ENCODE measurements at regions not wholly inside any gene's neighbourhood (a gene's known extent, or its start where the extent isn't known, plus 50 kb on each side); places are given as distances from the start of the nearest gene placed in this dataset.
A peak's percentile ranks its signal among the peaks of the same experiment; 100 is the strongest.
"Not testable (repeated sequence)": the region's sequence is repeated elsewhere in the genome, so short reads cannot be mapped to it uniquely, and the experiment has no call there.

DNA sequence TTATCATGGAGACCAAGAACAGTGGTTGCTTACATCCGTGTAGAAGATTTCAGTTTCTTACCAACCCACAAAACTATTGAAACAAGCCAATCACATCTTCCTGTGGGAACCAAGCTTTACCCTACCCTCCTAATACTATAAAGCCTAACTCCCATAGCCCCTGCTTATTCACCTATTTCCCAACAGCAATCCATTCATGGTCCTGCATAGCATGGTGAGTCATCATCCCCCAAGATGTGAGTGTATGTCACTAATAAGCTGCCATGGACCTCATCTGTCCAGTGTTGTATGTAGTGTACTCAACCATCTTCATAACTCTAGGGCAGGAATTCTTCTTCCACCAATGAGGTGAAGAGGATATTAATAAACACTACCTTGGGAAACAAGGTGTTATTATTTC lies 1620.4 kb upstream of the FLRT2 start:
- Histone ChIP-seq H3K36me3 (ENCODE audit: control insufficient read depth, insufficient read depth, low read length) (no peaks in the 10 kb centered on the region), H3K4me3 (ENCODE audit: low read depth, low read length) (no peak overlapping the region), H3K27me3 (ENCODE audit: control insufficient read depth, insufficient read depth, low read length) (no peaks in the 10 kb centered on the region)
- peak; percentile 7 for DNase-seq (ENCODE audit: low read depth)
- TF ChIP-seq, protein P1, sequence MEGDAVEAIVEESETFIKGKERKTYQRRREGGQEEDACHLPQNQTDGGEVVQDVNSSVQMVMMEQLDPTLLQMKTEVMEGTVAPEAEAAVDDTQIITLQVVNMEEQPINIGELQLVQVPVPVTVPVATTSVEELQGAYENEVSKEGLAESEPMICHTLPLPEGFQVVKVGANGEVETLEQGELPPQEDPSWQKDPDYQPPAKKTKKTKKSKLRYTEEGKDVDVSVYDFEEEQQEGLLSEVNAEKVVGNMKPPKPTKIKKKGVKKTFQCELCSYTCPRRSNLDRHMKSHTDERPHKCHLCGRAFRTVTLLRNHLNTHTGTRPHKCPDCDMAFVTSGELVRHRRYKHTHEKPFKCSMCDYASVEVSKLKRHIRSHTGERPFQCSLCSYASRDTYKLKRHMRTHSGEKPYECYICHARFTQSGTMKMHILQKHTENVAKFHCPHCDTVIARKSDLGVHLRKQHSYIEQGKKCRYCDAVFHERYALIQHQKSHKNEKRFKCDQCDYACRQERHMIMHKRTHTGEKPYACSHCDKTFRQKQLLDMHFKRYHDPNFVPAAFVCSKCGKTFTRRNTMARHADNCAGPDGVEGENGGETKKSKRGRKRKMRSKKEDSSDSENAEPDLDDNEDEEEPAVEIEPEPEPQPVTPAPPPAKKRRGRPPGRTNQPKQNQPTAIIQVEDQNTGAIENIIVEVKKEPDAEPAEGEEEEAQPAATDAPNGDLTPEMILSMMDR (IDR thresholded peaks at IDR 0.05; ENCODE audit: insufficient read depth, low read length, severe bottlenecking) = no peak
- FAIRE-seq = no peak

DNA sequence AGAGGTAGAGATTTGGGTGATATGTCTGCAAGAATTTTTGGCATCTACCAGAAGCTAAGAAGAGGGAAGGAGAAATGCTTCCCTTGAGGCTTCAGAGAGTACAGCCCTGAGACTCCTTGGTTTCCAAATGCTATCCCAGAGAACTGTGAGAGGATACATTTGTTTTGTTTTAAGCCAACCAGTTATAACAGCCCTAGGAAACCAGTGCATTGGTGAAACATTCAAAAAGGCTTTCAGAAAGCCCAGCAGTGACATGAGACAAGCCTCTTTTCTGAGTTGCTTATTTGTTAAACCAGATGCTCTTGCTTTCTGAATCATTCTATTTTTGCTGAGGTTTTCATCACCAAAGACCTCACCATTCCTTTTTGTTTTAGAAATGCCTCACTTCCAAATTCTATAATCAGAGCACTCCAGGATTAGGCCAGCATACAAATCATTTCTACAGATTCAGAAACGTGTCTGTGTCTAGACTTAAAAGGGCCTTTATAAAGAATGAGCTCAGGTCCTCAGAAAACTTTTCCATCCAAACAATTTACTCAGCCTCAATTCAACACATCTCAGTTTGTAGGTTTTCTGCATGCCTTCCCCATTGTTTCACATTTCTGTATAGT lies 1617.8 kb upstream of the FLRT2 start:
- Histone ChIP-seq H3K36me3 (ENCODE audit: control insufficient read depth, insufficient read depth, low read length) (no peaks in the 10 kb centered on the region), H3K27me3 (ENCODE audit: control insufficient read depth, insufficient read depth, low read length) (no peaks in the 10 kb centered on the region), H3K4me3 (ENCODE audit: low read depth, low read length) (no peak overlapping the region)
- FAIRE-seq = no peak
- DNase-seq (ENCODE audit: low read depth) = no peak
- TF ChIP-seq, protein P1 (IDR thresholded peaks at IDR 0.05; ENCODE audit: insufficient read depth, low read length, severe bottlenecking) = no peak

DNA sequence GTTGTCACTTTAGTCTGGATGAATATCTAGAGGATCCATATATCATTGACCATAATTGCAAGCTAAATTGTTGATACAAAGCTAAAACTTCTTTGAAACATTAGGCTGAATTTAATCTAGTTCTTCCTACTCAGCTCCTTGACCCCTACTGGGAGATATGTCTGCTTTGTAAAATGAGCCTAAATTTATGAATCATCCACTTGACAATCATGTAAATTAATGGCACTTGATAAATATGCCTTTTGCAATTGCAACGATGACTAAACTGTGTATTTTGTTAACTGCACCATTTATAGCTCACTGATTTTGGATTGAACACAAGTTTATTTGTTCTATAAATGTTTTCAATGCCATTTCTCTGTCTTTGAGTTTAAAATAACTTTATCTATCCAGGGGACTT lies 1616.5 kb upstream of the FLRT2 start:
- TF ChIP-seq, protein P1 (IDR thresholded peaks at IDR 0.05; ENCODE audit: insufficient read depth, low read length, severe bottlenecking) = no peak
- DNase-seq (ENCODE audit: low read depth) = no peak
- Histone ChIP-seq H3K4me3 (ENCODE audit: low read depth, low read length) (no peak overlapping the region), H3K36me3 (ENCODE audit: control insufficient read depth, insufficient read depth, low read length) (no peaks in the 10 kb centered on the region), H3K27me3 (ENCODE audit: control insufficient read depth, insufficient read depth, low read length) (no peaks in the 10 kb centered on the region)
- FAIRE-seq = no peak

DNA sequence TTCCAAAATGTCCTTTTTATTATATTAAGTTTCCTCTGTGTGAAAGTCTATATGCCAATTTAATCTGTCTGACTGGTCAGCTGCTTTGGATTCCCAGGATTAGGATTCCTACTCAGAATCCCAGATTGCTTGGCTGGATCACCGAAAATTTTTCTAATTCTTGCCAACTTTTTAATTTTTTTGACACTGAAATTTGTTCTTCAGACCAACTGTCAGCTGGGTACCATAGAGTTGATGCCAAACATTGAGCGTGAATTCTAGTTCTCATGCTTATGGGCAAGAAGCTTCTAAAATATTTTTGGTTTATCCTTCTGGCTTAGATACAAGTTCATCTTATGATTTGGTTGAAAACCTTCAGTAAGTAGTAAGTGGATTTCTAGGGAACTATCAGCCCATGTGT lies 1611.4 kb upstream of the FLRT2 start:
- no peak for DNase-seq (ENCODE audit: low read depth)
- H3K36me3 ChIP-seq (ENCODE audit: control insufficient read depth, insufficient read depth, low read length) = no peaks in the 10 kb centered on the region
- TF ChIP-seq, protein P1 (IDR thresholded peaks at IDR 0.05; ENCODE audit: insufficient read depth, low read length, severe bottlenecking) = no peak
- no peak for FAIRE-seq
- no peaks in the 10 kb centered on the region for H3K27me3 ChIP-seq (ENCODE audit: control insufficient read depth, insufficient read depth, low read length)
- H3K4me3 ChIP-seq (ENCODE audit: low read depth, low read length) = no peak overlapping the region

- H3K27me3 ChIP-seq (ENCODE audit: control insufficient read depth, insufficient read depth, low read length); H3K4me3 ChIP-seq (ENCODE audit: low read depth, low read length); DNase-seq (ENCODE audit: low read depth); FAIRE-seq; H3K36me3 ChIP-seq (ENCODE audit: control insufficient read depth, insufficient read depth, low read length): not testable (repeated sequence)
Measured at GRCh38 chr14:83919675-83920074, 1610.3 kb upstream of the FLRT2 start.

- H3K4me3 ChIP-seq (ENCODE audit: low read depth, low read length) = no peak overlapping the region
- TF ChIP-seq, protein P1 (IDR thresholded peaks at IDR 0.05; ENCODE audit: insufficient read depth, low read length, severe bottlenecking) = no peak
- FAIRE-seq (no peak), DNase-seq (ENCODE audit: low read depth) (no peak)
- no peaks in the 10 kb centered on the region for H3K36me3 ChIP-seq (ENCODE audit: control insufficient read depth, insufficient read depth, low read length)
- no peaks in the 10 kb centered on the region for H3K27me3 ChIP-seq (ENCODE audit: control insufficient read depth, insufficient read depth, low read length)
Measured at GRCh38 chr14:83923842-83924241, 1606.1 kb upstream of the FLRT2 start.
